GM19035 (cell line): ENCODE measurements at regions not wholly inside any gene's neighbourhood (a gene's known extent, or its start where the extent isn't known, plus 50 kb on each side); places are given as distances from the start of the nearest gene placed in this dataset.

Experiments
- ATAC-seq: cut with Tn5 transposase; IDR thresholded peaks from one replicate; pipeline ENCODE4 v1.9.1; 2021; ENCODE audit not compliant: unreplicated experiment

- no peak for ATAC-seq
Observed at GRCh38 chr10:71066600-71066999, 145.8 kb upstream of the UNC5B start.

- ATAC-seq: no peak
Observed at GRCh38 chr10:71067098-71067740, 145.2 kb upstream of the UNC5B start.

DNA sequence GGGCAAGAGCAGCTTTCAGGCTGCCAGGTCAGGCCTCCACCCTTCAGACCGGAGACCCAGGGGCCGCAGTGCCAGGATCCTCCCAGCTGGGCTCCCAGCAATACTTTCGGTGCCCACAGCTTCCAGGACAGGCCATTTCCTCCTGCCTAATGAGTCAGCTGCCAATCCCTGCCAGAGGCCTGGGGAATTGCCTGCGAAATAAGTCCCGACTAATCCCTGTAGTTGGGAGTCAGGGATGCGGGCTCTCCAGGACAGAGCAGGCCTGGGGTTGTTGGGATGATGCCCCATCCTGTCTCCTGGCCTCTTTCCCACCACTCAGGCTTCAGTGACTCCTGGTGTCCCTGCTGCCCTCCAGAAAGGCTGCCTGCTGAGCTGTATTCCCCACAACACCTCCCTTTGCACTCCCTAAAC, 143.5 kb upstream of the UNC5B start:
- no peak for ATAC-seq

DNA sequence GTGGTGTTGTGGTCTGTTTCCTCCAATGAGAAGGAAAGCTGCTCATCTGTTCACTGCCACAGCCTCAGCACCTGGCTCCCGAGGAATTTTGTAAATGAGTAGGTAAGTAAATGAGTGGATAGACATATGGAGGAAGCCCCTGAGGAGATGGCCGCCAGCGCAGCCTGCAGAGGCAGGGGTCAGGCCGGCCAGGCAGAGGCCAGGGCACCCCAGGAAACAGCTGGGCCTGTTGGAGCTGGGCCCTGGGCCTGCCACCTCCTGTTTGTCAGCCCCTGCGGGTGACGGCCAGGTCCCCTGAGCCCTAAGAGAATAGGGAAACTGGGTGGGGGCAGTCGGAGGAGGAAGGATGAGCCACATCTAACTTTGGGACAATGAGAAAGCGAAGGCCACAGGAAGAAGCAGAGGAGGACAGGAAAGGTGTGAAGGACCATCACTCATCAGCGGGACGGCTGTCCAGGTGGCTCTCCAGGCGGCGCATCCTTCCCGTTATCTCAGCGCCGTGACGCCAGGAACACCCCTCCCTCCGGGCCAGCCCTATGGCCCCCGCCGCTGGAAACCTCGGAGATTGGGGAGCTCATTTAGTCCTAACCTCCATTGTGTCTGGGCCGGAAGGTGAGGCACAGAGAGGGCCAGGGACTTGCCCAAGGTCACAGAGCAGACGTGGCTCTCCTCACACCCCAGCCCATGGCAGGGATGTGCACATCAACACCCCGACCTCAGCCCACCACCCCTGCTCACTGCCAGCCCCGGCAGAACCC, 142.3 kb upstream of the UNC5B start:
- ATAC-seq: no peak

DNA sequence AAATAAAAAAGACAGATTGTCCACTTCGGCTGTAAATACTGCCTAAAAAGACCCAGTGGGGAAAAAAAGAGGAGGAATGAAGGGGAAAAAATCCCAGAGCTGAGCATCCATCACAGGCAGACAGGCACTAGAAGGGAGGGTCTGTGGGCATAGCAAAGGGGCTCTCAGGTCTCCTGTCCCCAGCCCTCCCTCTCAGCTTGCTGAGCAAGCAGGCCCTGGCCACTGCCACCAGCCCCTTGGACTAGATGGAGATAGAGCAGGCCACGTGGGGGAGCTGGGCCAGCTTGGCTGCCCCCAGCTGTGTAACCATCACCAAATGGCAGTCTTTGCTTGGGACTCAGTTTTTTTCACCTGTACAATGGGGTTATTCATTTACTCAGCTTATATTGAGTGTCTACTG, 141.6 kb upstream of the UNC5B start:
- no peak for ATAC-seq

GRCh38 chr10:71072131-71072822, 140.1 kb upstream of the UNC5B start:
- no peak for ATAC-seq

DNA sequence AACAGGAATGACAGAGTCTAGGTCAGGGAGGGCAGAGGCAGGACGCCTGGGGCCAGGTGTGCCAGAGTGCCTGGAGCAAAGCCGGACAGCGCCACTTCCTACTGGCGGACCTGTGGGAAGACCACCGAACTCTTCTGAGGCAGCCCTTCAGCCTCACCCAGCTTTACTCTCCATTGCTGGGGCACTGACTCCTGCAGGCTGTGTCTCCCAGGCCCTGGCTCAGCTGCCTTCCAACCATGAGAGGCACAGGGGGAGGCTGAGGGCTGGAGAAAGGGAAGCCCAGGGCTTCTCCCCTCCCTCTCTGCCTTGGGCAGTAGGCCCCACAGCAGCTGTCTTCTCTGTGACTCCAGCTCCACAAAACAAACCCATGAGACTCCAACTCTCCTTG, 139.6 kb upstream of the UNC5B start:
- ATAC-seq: no peak

DNA sequence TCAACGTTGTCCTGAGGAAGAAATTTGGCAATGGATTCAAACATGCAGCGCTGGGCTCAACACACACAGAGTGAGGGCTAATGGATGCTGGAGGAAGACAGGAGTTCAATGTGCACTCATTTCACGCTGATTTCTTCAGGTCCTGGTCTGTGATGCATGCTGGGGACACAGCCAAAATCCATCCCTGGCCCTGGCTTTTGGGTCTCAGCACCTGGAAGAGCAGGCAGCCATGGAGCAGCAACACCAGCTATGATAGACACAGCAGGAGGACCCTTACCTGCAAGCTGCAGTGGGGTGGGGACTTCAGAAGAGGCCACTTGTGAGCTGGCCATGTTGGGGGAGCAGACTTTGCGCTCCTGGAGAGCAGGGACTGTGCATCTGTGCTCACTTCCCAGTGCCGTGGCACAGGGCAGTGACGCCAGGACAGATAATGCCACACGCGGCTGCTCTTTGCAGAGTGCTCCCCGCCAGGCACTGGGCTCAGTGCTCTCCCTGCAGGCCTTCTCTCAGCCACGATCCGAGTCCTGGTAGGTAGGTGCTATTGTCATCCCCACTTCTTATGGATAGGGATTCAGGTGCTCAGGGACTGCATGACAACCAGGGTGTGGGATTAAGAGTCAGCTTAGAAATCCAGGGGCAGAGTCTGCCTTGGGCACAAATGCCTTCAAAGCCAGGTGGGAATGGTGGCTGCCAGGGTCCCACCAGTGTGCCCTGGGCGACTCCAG, 138.8 kb upstream of the UNC5B start:
- no peak for ATAC-seq

- no peak for ATAC-seq
Observed at GRCh38 chr10:71074176-71074755, 138.1 kb upstream of the UNC5B start.

GRCh38 chr10:71075086-71075758, 137.1 kb upstream of the UNC5B start:
- ATAC-seq: no peak

- no peak for ATAC-seq
Observed at GRCh38 chr10:71075759-71076472, 136.5 kb upstream of the UNC5B start.

DNA sequence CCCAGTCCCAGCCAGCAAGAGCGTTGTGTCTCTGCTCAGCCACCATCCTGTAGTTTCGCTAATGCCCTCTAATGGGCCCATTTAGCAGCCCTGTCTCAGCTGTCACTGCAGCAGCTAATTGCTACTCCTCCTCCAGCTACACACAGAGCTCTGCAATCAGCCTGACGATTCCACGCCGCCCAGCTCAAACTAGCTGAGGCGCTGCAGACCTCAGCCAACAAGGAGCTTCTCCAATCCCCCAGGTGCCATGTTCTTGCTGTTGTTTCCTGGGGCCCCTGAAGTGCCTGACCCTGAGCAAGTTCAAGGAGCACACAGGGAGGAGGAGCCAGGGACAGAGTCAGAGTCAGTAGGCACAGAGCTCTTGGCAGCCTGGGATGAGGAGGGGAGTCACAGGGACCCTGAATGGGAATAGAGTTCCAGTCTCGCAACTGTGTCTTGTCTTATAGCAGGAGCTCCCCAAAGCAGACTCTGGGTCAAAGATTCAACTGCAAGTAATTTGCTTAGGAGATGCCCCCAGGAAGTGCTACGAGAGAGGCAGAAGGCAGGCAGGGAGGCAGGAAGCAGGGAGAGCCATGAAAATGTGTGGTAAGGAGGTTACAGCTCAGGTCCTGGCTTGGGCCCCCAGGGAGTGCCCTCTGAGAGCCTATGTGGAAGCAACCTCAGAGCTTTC, 135.8 kb upstream of the UNC5B start:
- no peak for ATAC-seq

- ATAC-seq: no peak
Observed at GRCh38 chr10:71077143-71077581, 135.2 kb upstream of the UNC5B start.

- no peak for ATAC-seq
Observed at GRCh38 chr10:71077796-71078453, 134.4 kb upstream of the UNC5B start.

- no peak for ATAC-seq
Observed at GRCh38 chr10:71078454-71079145, 133.8 kb upstream of the UNC5B start.

- no peak for ATAC-seq
Observed at GRCh38 chr10:71079761-71080380, 132.5 kb upstream of the UNC5B start.

DNA sequence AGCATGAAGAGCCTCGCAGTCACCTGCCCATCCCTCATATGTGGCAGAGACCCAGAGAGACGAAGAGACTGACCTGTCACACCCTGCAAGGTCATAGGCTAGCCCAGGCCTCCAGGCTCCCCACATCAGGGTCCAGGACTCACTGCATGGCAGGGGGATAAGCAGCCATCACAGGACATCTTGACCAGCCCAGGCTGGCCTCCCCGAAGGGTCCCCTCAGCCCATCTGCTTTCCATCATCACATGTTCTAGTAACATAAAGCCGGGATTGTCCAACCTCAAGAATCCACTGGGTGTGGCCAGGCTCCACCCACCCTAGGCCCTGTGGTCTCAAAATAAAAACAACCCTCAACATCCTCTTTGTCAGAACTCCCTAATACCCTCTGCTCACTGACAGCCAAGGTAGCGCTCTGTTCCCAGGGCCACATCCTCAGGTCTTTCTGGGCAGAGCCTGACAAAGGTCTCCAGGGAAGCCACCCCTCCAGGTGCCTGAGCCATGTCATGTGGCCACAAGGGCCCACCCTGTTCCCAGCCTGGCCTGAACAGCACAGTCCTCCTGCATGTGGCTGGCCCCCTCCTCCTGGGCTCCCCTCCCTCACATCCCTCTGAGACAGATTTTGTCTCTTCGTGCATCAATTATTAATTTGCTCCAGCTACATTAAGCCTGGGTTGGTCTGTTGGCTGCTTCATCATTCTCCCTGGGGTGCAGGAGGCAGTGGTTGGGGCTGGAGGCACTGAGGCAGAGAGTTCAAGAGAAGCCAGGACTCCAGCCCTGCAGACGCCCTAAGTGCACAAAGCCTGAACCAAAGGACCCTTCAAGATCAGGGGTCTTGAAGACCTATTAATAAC, 131.8 kb upstream of the UNC5B start:
- ATAC-seq: no peak
